K562 (cell line): ENCODE measurements at regions not wholly inside any gene's neighbourhood (a gene's known extent, or its start where the extent isn't known, plus 50 kb on each side); places are given as distances from the start of the nearest gene placed in this dataset.

Experiments
- ATAC-seq: fragments of 200-7000 bp; cut with Tn5 transposase; 3 replicates; pipeline ENCODE4 v1.9.1; 2020; ENCODE audit warnings: moderate library complexity
- BruUV-seq: library from RNA; stranded (reverse); fragments of 400-500 nt; replicated peaks from 2 replicates; lab custom pipeline; 2021; lab: Mats Ljungman, UMichigan
- CTCF ChIA-PET: fragments of 300-600 bp; formaldehyde crosslinking; extraction: SDS; loops from one replicate; lab custom pipeline; 2021; ENCODE audit warnings: low intra/inter-chr PET ratio; lab: Yijun Ruan, JAX
- POLR2A ChIA-PET: fragments of 300-600, 350-650 bp; sonication (Branson Sonifier 250); formaldehyde crosslinking; extraction: SDS; loops from one replicate; lab custom pipeline; 2021; ENCODE audit warnings: antibody characterized with exemption, inconsistent platforms; lab: Yijun Ruan, JAX
- DNase-seq, 4 experiments: peaks; one replicate each; pipeline versions ENCODE4 v3.0.0 to v3.0.0-alpha.2; 2011 to 2018; ENCODE audit warnings: low spot score in 3 of 4, mixed read lengths in 3 of 4; ENCODE audit errors: extremely low read depth in 1 of 4
- FAIRE-seq: peaks from 2 replicates; lab custom pipeline; 2011; peaks lifted over from hg19 to GRCh38; lab: Jason Lieb, UNC
- H2AFZ ChIP-seq: 2 replicates; pipeline ENCODE4 v1.6.0; 2011; ENCODE audit warnings: low read depth, low read length, control low read depth, inconsistent platforms
- H3K27ac ChIP-seq: fragments of 200-600 bp; 3 replicates; pipeline ENCODE4 v1.8.0; 2011; ENCODE audit warnings: low read depth, mild to moderate bottlenecking, control low read depth, inconsistent platforms, low read length, moderate library complexity, mixed read lengths; ENCODE audit errors: extremely low read depth
- H3K27me3 ChIP-seq, 2 experiments: fragments of 300-600 bp in 1 of 2; 2 replicates in 1 of 2; 3 replicates in 1 of 2; pipeline versions ENCODE4 v1.6.0 to v1.8.0; 2011; ENCODE audit warnings: inconsistent platforms in 2 of 2, low read length in 2 of 2, mild to moderate bottlenecking in 1 of 2, mixed read lengths in 1 of 2, moderate library complexity in 1 of 2; ENCODE audit not compliant: control insufficient read depth in 2 of 2, insufficient read depth in 2 of 2
- H3K36me3 ChIP-seq: fragments of 300-600 bp; 3 replicates; pipeline ENCODE4 v1.8.0; 2011; ENCODE audit warnings: mild to moderate bottlenecking, low read length, inconsistent platforms; ENCODE audit not compliant: control insufficient read depth, insufficient read depth
- H3K4me1 ChIP-seq, 2 experiments: fragments of 200-600 bp in 1 of 2; replicated peaks in 1 of 2; 2 replicates in 1 of 2; 3 replicates in 1 of 2; pipeline versions ENCODE4 v1.5.1 to v1.8.0; 2011; ENCODE audit warnings: inconsistent platforms in 2 of 2, low read length in 2 of 2, mild to moderate bottlenecking in 1 of 2, mixed read lengths in 1 of 2, moderate library complexity in 1 of 2; ENCODE audit not compliant: control insufficient read depth in 2 of 2, insufficient read depth in 2 of 2
- H3K4me2 ChIP-seq: 2 replicates; pipeline ENCODE4 v1.6.1; 2011; ENCODE audit warnings: low read length, control low read depth, inconsistent platforms, mixed read lengths; ENCODE audit not compliant: insufficient read depth
- H3K4me3 ChIP-seq: fragments of 200-600 bp; sonication (generic), shearing (Covaris generic); 2 replicates; pipeline ENCODE4 v1.5.1; 2016; ENCODE audit warnings: control low read depth, inconsistent platforms
- H3K79me2 ChIP-seq: fragments of 200-600 bp; 3 replicates; pipeline ENCODE4 v1.8.0; 2011; ENCODE audit warnings: low read length, inconsistent platforms; ENCODE audit not compliant: control insufficient read depth, insufficient read depth
- H3K9ac ChIP-seq, 2 experiments: 2 replicates each; pipeline versions ENCODE4 v1.6.0 to v1.6.1; 2011; ENCODE audit warnings: low read depth in 2 of 2, low read length in 2 of 2, control low read depth in 1 of 2, inconsistent platforms in 1 of 2, mild to moderate bottlenecking in 1 of 2, mixed read lengths in 1 of 2; ENCODE audit not compliant: insufficient read depth in 1 of 2
- H3K9me1 ChIP-seq: one replicate; pipeline ENCODE4 v1.6.0; 2011; ENCODE audit warnings: inconsistent platforms, mild to moderate bottlenecking, low read length, moderate library complexity; ENCODE audit not compliant: control insufficient read depth, insufficient read depth
- H3K9me3 ChIP-seq: replicated peaks from 2 replicates; pipeline ENCODE4 v1.5.1; 2011; ENCODE audit warnings: low read depth, low read length, inconsistent platforms; ENCODE audit not compliant: control insufficient read depth, insufficient read depth
- H4K20me1 ChIP-seq: replicated peaks from 2 replicates; pipeline ENCODE4 v1.6.1; 2011; ENCODE audit warnings: low read length, inconsistent platforms, mixed read lengths; ENCODE audit not compliant: control insufficient read depth, insufficient read depth
- ATF1 ChIP-seq, 2 experiments: fragments of 450-650 bp in 1 of 2; IDR thresholded peaks; 2 replicates each; pipeline ENCODE4 v1.6.1; 2016; ENCODE audit warnings: missing compliant biosample characterization in 1 of 2, missing genetic modification characterization in 1 of 2
- CHCHD3 ChIP-seq: fragments of 250-450 bp; sonication (Bioruptor Pico); IDR thresholded peaks from 2 replicates; pipeline ENCODE4 v2.1.2; 2022; ENCODE audit warnings: mild to moderate bottlenecking
- DACH1 ChIP-seq: fragments of 450-650 bp; IDR thresholded peaks from 2 replicates; pipeline ENCODE4 v1.6.1; 2018; ENCODE audit not compliant: partially characterized antibody
- HES1 ChIP-seq: fragments of 450-650 bp; IDR thresholded peaks from 2 replicates; pipeline ENCODE4 v1.6.1; 2016; ENCODE audit warnings: low read depth, mild to moderate bottlenecking, moderate library complexity
- ILK ChIP-seq: fragments of 450-650 bp; IDR thresholded peaks from 2 replicates; pipeline ENCODE4 v1.6.1; 2016; ENCODE audit warnings: missing genetic modification characterization, low read depth, mild to moderate bottlenecking, missing compliant biosample characterization, moderate library complexity, borderline replicate concordance
- KDM5B ChIP-seq: fragments of 200-600 bp; sonication (generic); IDR thresholded peaks from 2 replicates; pipeline ENCODE4 v1.6.1; 2012; ENCODE audit warnings: low read depth, mild to moderate bottlenecking, moderate library complexity, low read length, control low read depth, inconsistent platforms; ENCODE audit not compliant: insufficient replicate concordance
- NR4A1 ChIP-seq, 2 experiments: fragments of 250-450 bp in 1 of 2; fragments of 450-650 bp in 1 of 2; sonication (Bioruptor Pico) in 1 of 2; IDR thresholded peaks; 2 replicates each; pipeline versions ENCODE4 v1.4.0 to v1.6.1; 2016 to 2020; ENCODE audit warnings: mild to moderate bottlenecking in 2 of 2, missing compliant biosample characterization in 1 of 2, missing genetic modification characterization in 1 of 2, moderate library complexity in 1 of 2
- PML ChIP-seq: IDR thresholded peaks from 2 replicates; pipeline ENCODE4 v1.6.1; 2012; ENCODE audit warnings: low read length, inconsistent platforms
- SRSF7 ChIP-seq: fragments of 200-400 bp; formaldehyde crosslinking; optimal IDR thresholded peaks from 2 replicates; pipeline ENCODE3; 2017; ENCODE audit warnings: mild to moderate bottlenecking, low read depth, low read length
- TEAD1 ChIP-seq, 2 experiments: fragments of 450-650 bp in 1 of 2; sonication (generic) in 1 of 2; formaldehyde crosslinking; IDR thresholded peaks; 2 replicates each; pipeline versions ENCODE4 v1.4.0 to v1.8.0; 2020 to 2022; ENCODE audit warnings: mild to moderate bottlenecking in 2 of 2, missing genetic modification reagents in 1 of 2
- TRIM25 ChIP-seq: fragments of 450-650 bp; IDR thresholded peaks from 2 replicates; pipeline ENCODE4 v1.7.0; 2016; ENCODE audit warnings: borderline replicate concordance
- ZBTB11 ChIP-seq, 3 experiments: fragments of 200-800 bp in 1 of 3; fragments of 250-450 bp in 1 of 3; fragments of 450-650 bp in 1 of 3; sonication (Bioruptor Pico) in 1 of 3; sonication (Bioruptor generic) in 1 of 3; formaldehyde crosslinking in 1 of 3; IDR thresholded peaks; 2 replicates each; pipeline versions ENCODE4 v1.6.1 to v1.8.0; 2016 to 2022; ENCODE audit warnings: mild to moderate bottlenecking in 2 of 3, missing genetic modification characterization in 2 of 3, missing compliant biosample characterization in 1 of 3, moderate library complexity in 1 of 3
- ZNF143 ChIP-seq: sonication (generic); formaldehyde crosslinking; IDR thresholded peaks from 2 replicates; pipeline ENCODE4 v1.9.0; 2022; ENCODE audit warnings: mild to moderate bottlenecking, missing genetic modification reagents
- ZNF277 ChIP-seq: fragments of 250-450 bp; sonication (Bioruptor Pico); IDR thresholded peaks from 2 replicates; pipeline ENCODE4 v1.8.0; 2022; ENCODE audit warnings: inconsistent platforms, mild to moderate bottlenecking, moderate library complexity, borderline replicate concordance
- ZNF431 ChIP-seq: sonication (generic); formaldehyde crosslinking; IDR thresholded peaks from 2 replicates; pipeline ENCODE4 v1.8.0; 2022; ENCODE audit warnings: mild to moderate bottlenecking, missing genetic modification reagents
- WGBS: fragments of 100-300 bp; shearing (Covaris generic); methylation state at CpG from one replicate; pipeline ENCODE4 v1.1.6; 2016; ENCODE audit warnings: low coverage, mixed read lengths; ENCODE audit not compliant: insufficient coverage; ENCODE audit errors: missing lambda C conversion rate; 5-methylcytosine and 5-hydroxymethylcytosine counted together
- in situ Hi-C: fragments of 300-500 bp; cut with MboI; formaldehyde crosslinking; loops from 4 replicates; pipeline ENCODE4 v1.15.0; 2018; ENCODE audit warnings: inconsistent platforms, mixed read lengths
- intact Hi-C: fragments of 100-400 bp; cut with micrococcal nuclease; formaldehyde crosslinking; loops from 2 replicates; pipeline ENCODE4 v1.14.2; 2022

DNA sequence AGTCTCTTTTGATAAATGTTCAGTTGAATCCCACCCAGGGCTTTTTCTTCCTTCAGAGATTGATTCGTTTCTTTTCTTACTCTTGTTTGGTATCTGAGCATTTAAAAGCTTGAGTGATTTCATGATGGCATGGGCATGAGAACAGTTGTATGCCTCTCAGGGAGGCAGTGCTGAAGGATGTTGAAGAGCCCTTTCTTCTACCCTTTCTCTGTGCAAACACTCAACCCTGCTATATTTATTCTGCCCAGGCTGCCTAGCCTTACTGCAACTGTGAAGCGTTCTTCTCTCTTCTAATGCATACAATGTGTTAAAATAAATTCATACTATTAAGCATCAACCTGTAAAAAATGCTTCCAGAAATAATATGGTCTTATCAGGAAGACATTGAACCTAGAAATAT lies 367.6 kb upstream of the LCORL start:
- ChIA-PET POLR2A (no interaction called here), CTCF (no interaction called here)
- FAIRE-seq: no peak
- TF ChIP-seq ZBTB11 (CRISPR knock-in tag; IDR thresholded peaks at IDR 0.05): no peak
- no peak for TF ChIP-seq ZNF277 (CRISPR knock-in tag)
- no peak for TF ChIP-seq TEAD1 (CRISPR knock-in tag; IDR thresholded peaks at IDR 0.05)
- no peak for TF ChIP-seq ILK (tag)
- no peak for TF ChIP-seq NR4A1 (CRISPR knock-in tag; IDR thresholded peaks at IDR 0.05)
- no peak for TF ChIP-seq NR4A1 (tag; IDR thresholded peaks at IDR 0.05)
- TF ChIP-seq HES1: no peak
- TF ChIP-seq CHCHD3: no peak
- no peak for TF ChIP-seq PML
- TF ChIP-seq SRSF7: no peak
- no peak for TF ChIP-seq ZNF431
- no peak for TF ChIP-seq DACH1
- no peak for TF ChIP-seq ATF1 (CRISPR knock-in tag; IDR thresholded peaks at IDR 0.05)
- TF ChIP-seq ATF1 (tag; IDR thresholded peaks at IDR 0.05): no peak
- TF ChIP-seq TRIM25: no peak
- TF ChIP-seq ZNF143 (CRISPR knock-in tag): no peak
- TF ChIP-seq KDM5B: no peak

More for the DNA sequence above, 367.6 kb upstream of the LCORL start:
- Histone ChIP-seq H3K9ac (no peak overlapping the region), H3K9me1 (no peaks in the 10 kb centered on the region), H2AFZ (no peak overlapping the region), H3K27ac (no peak overlapping the region), H3K79me2 (no peaks in the 10 kb centered on the region), H3K4me1 (no peaks in the 10 kb centered on the region), H3K36me3 (no peaks in the 10 kb centered on the region), H3K9me3 (0 out of 2 replicates have a peak, but pooled peaks cover 2% of the 10 kb centered on the region), H3K27me3 (no peaks in the 10 kb centered on the region), H3K4me3 (no peak overlapping the region), H4K20me1 (no peaks in the 10 kb centered on the region), H3K4me2 (no peak overlapping the region)
- no TSS peak for BruUV-seq
- ATAC-seq: no peak
- intact Hi-C loops: no loop called here
- 0% methylated on average over 2 of the region's 2 CpGs for WGBS
- in situ Hi-C loops: no loop called here
- no peak for DNase-seq
